ENCODE measurements at regions not wholly inside any gene's neighbourhood (a gene's known extent, or its start where the extent isn't known, plus 50 kb on each side); places are given as distances from the start of the nearest gene placed in this dataset.

- TF ChIP-seq POLR2A (IDR thresholded peaks at IDR 0.05) (no peak), CTCF (IDR thresholded peaks at IDR 0.05) (no peak), POLR2AphosphoS5 (IDR thresholded peaks at IDR 0.05) (no peak)
These were observed 995.2 kb downstream of the ANKRD7 start for GRCh38 chr7:119219663-119220062.
